HG03139 (cell line): ENCODE measurements at regions not wholly inside any gene's neighbourhood (a gene's known extent, or its start where the extent isn't known, plus 50 kb on each side); places are given as distances from the start of the nearest gene placed in this dataset.

Experiments used
- ATAC-seq: cut with Tn5 transposase; IDR thresholded peaks from one replicate; pipeline ENCODE4 v1.9.1; 2021; ENCODE audit not compliant: unreplicated experiment

- no peak for ATAC-seq
Measured at GRCh38 chr18:27899893-27900292, 277.0 kb downstream of the CDH2 start.

- ATAC-seq: no peak
Measured at GRCh38 chr18:27894746-27895145, 282.2 kb downstream of the CDH2 start.

DNA sequence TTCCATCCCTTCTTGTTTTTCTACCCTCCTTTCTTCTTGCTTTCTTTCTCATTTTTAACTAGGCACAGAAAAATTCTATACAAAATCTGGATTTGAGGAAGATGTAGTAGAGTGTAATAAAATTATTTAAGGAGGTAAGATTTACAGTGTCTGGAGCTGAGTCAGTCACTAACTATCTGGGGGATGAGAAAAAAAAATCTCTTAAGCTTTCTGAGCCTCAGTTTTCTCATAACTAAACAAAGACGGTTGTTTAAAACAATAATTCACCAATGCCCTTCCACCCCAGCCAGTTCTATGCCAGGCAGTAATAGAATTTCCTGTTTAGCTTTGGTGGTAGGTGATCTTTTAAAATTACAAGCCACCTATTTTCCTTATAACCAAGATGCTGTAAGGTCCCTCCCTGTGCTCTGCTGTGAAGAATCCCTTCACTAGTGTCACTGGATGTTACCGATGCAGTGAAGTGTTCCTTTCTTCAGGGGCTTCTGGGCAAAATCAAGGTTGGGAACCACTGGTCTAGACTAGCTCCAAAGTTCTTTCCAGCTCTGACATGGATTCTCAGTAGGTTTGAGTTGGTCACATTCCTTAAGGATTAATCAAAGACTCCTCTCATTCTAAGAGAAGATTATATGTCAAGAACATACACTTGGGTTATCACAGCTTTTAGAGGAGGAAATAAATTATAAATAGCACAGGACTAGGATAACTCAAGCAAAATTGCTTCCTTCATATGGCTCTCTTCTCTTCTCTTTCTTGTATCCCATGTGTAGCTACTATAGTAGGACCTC, 289.0 kb downstream of the CDH2 start:
- ATAC-seq: no peak

GRCh38 chr18:27887287-27887686, 289.6 kb downstream of the CDH2 start:
- no peak for ATAC-seq

GRCh38 chr18:27879540-27879939, 297.4 kb downstream of the CDH2 start:
- no peak for ATAC-seq

- ATAC-seq: no peak
Measured at GRCh38 chr18:27871726-27872125, 305.2 kb downstream of the CDH2 start.

DNA sequence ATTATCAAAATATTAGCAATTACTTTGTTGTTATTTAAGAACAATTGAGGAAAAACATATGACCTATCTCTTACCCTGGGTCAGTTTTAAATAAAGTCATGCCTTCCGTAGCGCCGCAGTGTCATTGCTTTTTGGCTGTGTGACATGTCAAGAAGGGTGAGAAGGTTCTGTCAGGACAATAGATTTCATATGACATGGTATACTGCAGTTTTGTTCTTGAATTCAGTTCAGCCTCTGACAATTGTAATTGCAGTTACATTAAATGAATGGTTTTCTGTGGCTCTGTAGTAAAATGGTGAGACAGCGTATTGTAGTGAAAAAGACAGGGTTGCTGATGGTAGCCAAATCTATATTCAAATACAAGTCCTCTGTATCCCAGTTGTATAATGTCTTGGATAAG, 307.2 kb downstream of the CDH2 start:
- ATAC-seq: no peak

GRCh38 chr18:27865431-27865830, 311.5 kb downstream of the CDH2 start:
- ATAC-seq: no peak

GRCh38 chr18:27863780-27864430, 313.0 kb downstream of the CDH2 start:
- no peak for ATAC-seq

DNA sequence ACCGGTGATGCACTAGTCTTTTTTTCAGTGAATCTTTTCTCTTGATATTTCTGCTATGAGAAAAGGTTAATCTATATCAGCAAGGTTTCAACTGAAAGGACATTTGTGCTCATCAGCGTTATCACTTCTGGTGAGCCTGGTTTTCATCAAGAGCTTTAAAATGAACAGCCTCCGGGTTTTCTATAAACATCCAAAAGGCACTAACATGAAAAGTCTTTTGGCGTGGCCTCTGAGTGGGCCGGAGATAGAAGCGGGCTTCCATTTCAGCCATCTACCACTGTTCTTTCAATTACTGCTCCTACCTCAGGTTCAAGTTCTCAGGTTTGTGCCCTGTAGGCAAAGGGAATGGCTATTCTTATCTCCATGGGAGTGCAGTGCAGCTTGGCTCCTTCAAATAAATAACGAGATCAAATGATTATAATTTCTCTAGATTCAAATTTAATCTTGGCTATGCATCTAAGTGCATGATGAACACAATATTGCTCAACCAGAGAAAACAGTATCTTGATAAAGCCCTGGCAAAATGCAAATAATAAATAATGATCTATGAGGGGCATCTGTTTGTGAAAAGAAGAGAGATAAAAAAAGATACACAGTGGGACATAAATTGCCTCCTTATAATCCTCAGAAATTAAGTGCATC, 314.8 kb downstream of the CDH2 start:
- ATAC-seq: no peak

- no peak for ATAC-seq
Measured at GRCh38 chr18:27861539-27861938, 315.4 kb downstream of the CDH2 start.

DNA sequence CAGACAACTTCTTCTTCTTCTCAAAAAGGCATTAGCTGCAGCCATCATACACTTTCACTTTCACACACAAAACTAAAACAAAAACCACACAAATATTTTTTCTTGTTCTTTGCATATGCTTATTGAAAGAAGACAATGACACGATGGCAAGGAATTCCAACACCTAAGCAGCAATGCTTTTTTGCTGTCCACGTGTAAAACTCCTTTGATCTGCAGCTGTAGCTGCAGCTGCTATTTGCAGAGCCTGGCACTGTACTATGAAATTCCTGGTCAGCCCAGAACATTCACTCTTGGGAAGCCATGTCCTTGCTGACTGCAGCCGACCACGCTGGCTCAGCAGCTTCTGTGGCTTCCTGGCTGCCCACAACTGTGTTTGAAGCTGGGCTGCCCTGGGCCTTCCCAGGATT, 316.2 kb downstream of the CDH2 start:
- ATAC-seq: no peak

GRCh38 chr18:27860011-27860410, 316.9 kb downstream of the CDH2 start:
- ATAC-seq: no peak

GRCh38 chr18:27856820-27857219, 320.1 kb downstream of the CDH2 start:
- ATAC-seq: no peak

- ATAC-seq: no peak
Measured at GRCh38 chr18:27855486-27855885, 321.4 kb downstream of the CDH2 start.

DNA sequence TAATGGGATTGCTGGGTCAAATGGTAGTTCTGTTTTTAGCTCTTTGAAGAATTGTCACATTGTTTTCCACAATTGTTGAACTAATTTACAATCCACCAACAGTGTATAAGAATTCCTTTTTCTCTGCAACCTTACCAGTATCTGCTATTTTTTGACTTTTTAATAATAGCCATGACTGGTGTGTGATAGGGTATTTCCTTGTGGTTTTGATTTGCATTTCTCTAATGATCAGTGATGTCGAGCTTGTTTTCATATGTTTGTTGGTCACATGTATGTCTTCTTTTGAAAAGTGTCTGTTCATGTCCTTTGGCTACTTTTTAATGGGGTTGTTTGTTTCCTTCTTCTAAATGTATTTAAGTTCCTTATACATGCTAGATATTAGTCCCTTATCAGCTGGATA, 322.3 kb downstream of the CDH2 start:
- no peak for ATAC-seq

GRCh38 chr18:27848336-27848735, 328.6 kb downstream of the CDH2 start:
- ATAC-seq: no peak

- ATAC-seq: no peak
Measured at GRCh38 chr18:27847412-27847811, 329.5 kb downstream of the CDH2 start.

- ATAC-seq: no peak
Measured at GRCh38 chr18:27845897-27846296, 331.0 kb downstream of the CDH2 start.

- ATAC-seq: no peak
Measured at GRCh38 chr18:27843783-27844777, 332.9 kb downstream of the CDH2 start.

DNA sequence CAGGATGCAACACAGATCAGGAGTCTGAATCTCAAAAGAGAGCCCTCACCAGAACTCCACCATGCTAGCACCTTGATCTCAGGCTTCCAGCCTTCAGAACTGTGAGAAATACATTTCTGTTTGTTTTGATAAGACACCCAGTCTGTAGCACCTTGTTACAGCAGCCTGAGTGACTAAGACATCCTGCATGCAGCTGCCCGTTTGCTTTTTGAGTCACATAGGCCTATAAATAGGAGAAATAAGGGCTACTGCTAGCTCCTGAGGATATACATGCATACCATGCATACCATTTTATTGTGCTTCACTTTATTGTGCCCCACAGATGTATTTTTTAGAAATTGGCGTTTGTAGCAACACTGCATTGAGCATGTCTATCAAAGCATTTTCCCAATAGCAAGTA, 337.8 kb downstream of the CDH2 start:
- ATAC-seq: no peak
